ENCODE measurements at regions not wholly inside any gene's neighbourhood (a gene's known extent, or its start where the extent isn't known, plus 50 kb on each side); places are given as distances from the start of the nearest gene placed in this dataset.

- H3K4me3 ChIP-seq (ENCODE audit: low read length, poor library complexity, severe bottlenecking) = no peak overlapping the region
- H3K9ac ChIP-seq (ENCODE audit: low read depth, low read length, poor library complexity, severe bottlenecking) = no peak overlapping the region
- H3K4me2 ChIP-seq (ENCODE audit: low read depth, low read length, poor library complexity, severe bottlenecking) = no peak overlapping the region
- no peaks in the 10 kb centered on the region for H3K9me2 ChIP-seq (replicated peaks; ENCODE audit: low read depth, low read length)
- H3K79me2 ChIP-seq (ENCODE audit: insufficient read depth, low read length) = no peaks in the 10 kb centered on the region
- no peaks in the 10 kb centered on the region for H3F3A ChIP-seq (ENCODE audit: low read depth)
- no peak overlapping the region for H2AFZ ChIP-seq (ENCODE audit: low read length)
- no peaks in the 10 kb centered on the region for H3K36me3 ChIP-seq (ENCODE audit: insufficient read depth, low read length)
- no peaks in the 10 kb centered on the region for H3K9me3 ChIP-seq (ENCODE audit: insufficient read depth, low read depth, low read length)
- H3K4me1 ChIP-seq (ENCODE audit: insufficient read depth, low read length, poor library complexity, severe bottlenecking) = peaks cover 7% of the 10 kb centered on the region
- H3K27me3 ChIP-seq (ENCODE audit: insufficient read depth, low read length, poor library complexity, severe bottlenecking) = no peaks in the 10 kb centered on the region
- TF ChIP-seq CTCF (conservative IDR thresholded peaks at IDR 0.05; ENCODE audit: low read length) (peak; percentile 73), EZH2phosphoT487 (IDR thresholded peaks at IDR 0.05; ENCODE audit: borderline replicate concordance) (no peak)
- no peaks in the 10 kb centered on the region for H4K20me1 ChIP-seq (ENCODE audit: insufficient read depth, low read length, poor library complexity, severe bottlenecking)
Measured at GRCh38 chr4:107519053-107519452, 201.0 kb downstream of the PAPSS1 start.

GRCh38 chr4:107518076-107518475, 202.0 kb downstream of the PAPSS1 start:
- no peaks in the 10 kb centered on the region for H3K36me3 ChIP-seq (ENCODE audit: insufficient read depth, low read length)
- no peaks in the 10 kb centered on the region for H3F3A ChIP-seq (ENCODE audit: low read depth)
- no peak overlapping the region for H3K4me3 ChIP-seq (ENCODE audit: low read length, poor library complexity, severe bottlenecking)
- H3K9ac ChIP-seq (ENCODE audit: low read depth, low read length, poor library complexity, severe bottlenecking) = no peak overlapping the region
- no peaks in the 10 kb centered on the region for H3K4me1 ChIP-seq (ENCODE audit: insufficient read depth, low read length, poor library complexity, severe bottlenecking)
- no peaks in the 10 kb centered on the region for H3K79me2 ChIP-seq (ENCODE audit: insufficient read depth, low read length)
- no peaks in the 10 kb centered on the region for H3K9me2 ChIP-seq (replicated peaks; ENCODE audit: low read depth, low read length)
- no peaks in the 10 kb centered on the region for H4K20me1 ChIP-seq (ENCODE audit: insufficient read depth, low read length, poor library complexity, severe bottlenecking)
- no peak overlapping the region for H2AFZ ChIP-seq (ENCODE audit: low read length)
- no peak for TF ChIP-seq EZH2phosphoT487 (IDR thresholded peaks at IDR 0.05; ENCODE audit: borderline replicate concordance)
- H3K27me3 ChIP-seq (ENCODE audit: insufficient read depth, low read length, poor library complexity, severe bottlenecking) = no peaks in the 10 kb centered on the region
- H3K4me2 ChIP-seq (ENCODE audit: low read depth, low read length, poor library complexity, severe bottlenecking) = no peak overlapping the region
- no peaks in the 10 kb centered on the region for H3K9me3 ChIP-seq (ENCODE audit: insufficient read depth, low read depth, low read length)

- no peaks in the 10 kb centered on the region for H3K9me2 ChIP-seq (replicated peaks; ENCODE audit: low read depth, low read length)
- H3K36me3 ChIP-seq (ENCODE audit: insufficient read depth, low read length) = no peaks in the 10 kb centered on the region
- no peaks in the 10 kb centered on the region for H3K27me3 ChIP-seq (ENCODE audit: insufficient read depth, low read length, poor library complexity, severe bottlenecking)
- no peaks in the 10 kb centered on the region for H3K4me1 ChIP-seq (ENCODE audit: insufficient read depth, low read length, poor library complexity, severe bottlenecking)
- H2AFZ ChIP-seq (ENCODE audit: low read length) = no peak overlapping the region
- TF ChIP-seq EZH2phosphoT487 (IDR thresholded peaks at IDR 0.05; ENCODE audit: borderline replicate concordance) (no peak), CTCF (conservative IDR thresholded peaks at IDR 0.05; ENCODE audit: low read length) (no peak)
- H3K9ac ChIP-seq (ENCODE audit: low read depth, low read length, poor library complexity, severe bottlenecking) = no peak overlapping the region
- no peaks in the 10 kb centered on the region for H3F3A ChIP-seq (ENCODE audit: low read depth)
- no peaks in the 10 kb centered on the region for H4K20me1 ChIP-seq (ENCODE audit: insufficient read depth, low read length, poor library complexity, severe bottlenecking)
- no peaks in the 10 kb centered on the region for H3K79me2 ChIP-seq (ENCODE audit: insufficient read depth, low read length)
- H3K4me2 ChIP-seq (ENCODE audit: low read depth, low read length, poor library complexity, severe bottlenecking) = no peak overlapping the region
- H3K9me3 ChIP-seq (ENCODE audit: insufficient read depth, low read depth, low read length) = no peaks in the 10 kb centered on the region
- no peak overlapping the region for H3K4me3 ChIP-seq (ENCODE audit: low read length, poor library complexity, severe bottlenecking)
Measured at GRCh38 chr4:107512549-107512948, 207.5 kb downstream of the PAPSS1 start.

- Histone ChIP-seq H3K36me3 (ENCODE audit: insufficient read depth, low read length) (no peaks in the 10 kb centered on the region), H2AFZ (ENCODE audit: low read length) (no peak overlapping the region), H4K20me1 (ENCODE audit: insufficient read depth, low read length, poor library complexity, severe bottlenecking) (no peaks in the 10 kb centered on the region), H3K4me1 (ENCODE audit: insufficient read depth, low read length, poor library complexity, severe bottlenecking) (no peaks in the 10 kb centered on the region), H3K27me3 (ENCODE audit: insufficient read depth, low read length, poor library complexity, severe bottlenecking) (no peaks in the 10 kb centered on the region), H3F3A (ENCODE audit: low read depth) (no peaks in the 10 kb centered on the region), H3K9ac (ENCODE audit: low read depth, low read length, poor library complexity, severe bottlenecking) (no peak overlapping the region), H3K9me2 (replicated peaks; ENCODE audit: low read depth, low read length) (no peaks in the 10 kb centered on the region), H3K4me2 (ENCODE audit: low read depth, low read length, poor library complexity, severe bottlenecking) (no peak overlapping the region), H3K9me3 (ENCODE audit: insufficient read depth, low read depth, low read length) (no peaks in the 10 kb centered on the region), H3K4me3 (ENCODE audit: low read length, poor library complexity, severe bottlenecking) (no peak overlapping the region), H3K79me2 (ENCODE audit: insufficient read depth, low read length) (no peaks in the 10 kb centered on the region)
- TF ChIP-seq CTCF (conservative IDR thresholded peaks at IDR 0.05; ENCODE audit: low read length) = no peak
- no peak for TF ChIP-seq EZH2phosphoT487 (IDR thresholded peaks at IDR 0.05; ENCODE audit: borderline replicate concordance)
Measured at GRCh38 chr4:107509615-107510014, 210.4 kb downstream of the PAPSS1 start.

Data from Loucy (cell line).